ENCODE measurements at regions not wholly inside any gene's neighbourhood (a gene's known extent, or its start where the extent isn't known, plus 50 kb on each side); places are given as distances from the start of the nearest gene placed in this dataset.

DNA sequence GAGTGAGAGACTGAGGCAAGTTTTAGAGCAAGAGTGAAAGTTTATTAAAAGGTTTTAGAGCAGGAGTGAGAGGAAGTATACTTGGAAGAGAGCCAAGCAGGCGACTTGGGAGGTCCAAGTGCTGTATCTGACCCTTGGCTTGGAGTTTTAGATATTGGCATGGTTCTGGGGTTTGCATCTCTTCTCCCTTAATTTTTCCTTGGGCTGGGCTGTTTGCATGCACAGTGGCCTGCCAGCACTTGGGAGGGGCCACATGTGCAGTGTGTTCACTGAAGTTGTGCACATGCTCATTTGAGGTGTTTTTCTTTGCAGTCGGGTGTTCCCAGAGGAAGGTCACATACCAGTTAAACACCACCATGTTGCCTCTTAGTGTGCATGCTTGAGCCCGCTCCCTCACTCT lies 464.1 kb downstream of the DMRT2 start:
- no peaks in the 10 kb centered on the region for H3K79me2 ChIP-seq (replicated peaks; ENCODE audit: insufficient read depth)
- peak overlapping the region; percentile 84 for H3K27ac Mint-ChIP-seq
- peaks cover 14% of the 10 kb centered on the region for H3K9me2 ChIP-seq (ENCODE audit: insufficient read depth)
- H3K27me3 Mint-ChIP-seq (ENCODE audit: insufficient read depth, low read depth, poor library complexity) = peaks cover 2% of the 10 kb centered on the region
- no peaks in the 10 kb centered on the region for H4K20me1 ChIP-seq (replicated peaks; ENCODE audit: insufficient read depth)
- peaks cover 7% of the 10 kb centered on the region; the same call in 2 of the 3 replicates for H3K4me1 Mint-ChIP-seq
- TF ChIP-seq POLR2AphosphoS5 (IDR thresholded peaks at IDR 0.05; ENCODE audit: low read depth) (no peak), EZH2 (IDR thresholded peaks at IDR 0.05; ENCODE audit: low read depth, unreplicated experiment) (no peak), ZNF331 (CRISPR knock-in tag; IDR thresholded peaks at IDR 0.05; ENCODE audit: low read depth) (no peak), STAT1 (IDR thresholded peaks at IDR 0.05; ENCODE audit: unreplicated experiment) (no peak)
- TF ChIP-seq, protein P1, sequence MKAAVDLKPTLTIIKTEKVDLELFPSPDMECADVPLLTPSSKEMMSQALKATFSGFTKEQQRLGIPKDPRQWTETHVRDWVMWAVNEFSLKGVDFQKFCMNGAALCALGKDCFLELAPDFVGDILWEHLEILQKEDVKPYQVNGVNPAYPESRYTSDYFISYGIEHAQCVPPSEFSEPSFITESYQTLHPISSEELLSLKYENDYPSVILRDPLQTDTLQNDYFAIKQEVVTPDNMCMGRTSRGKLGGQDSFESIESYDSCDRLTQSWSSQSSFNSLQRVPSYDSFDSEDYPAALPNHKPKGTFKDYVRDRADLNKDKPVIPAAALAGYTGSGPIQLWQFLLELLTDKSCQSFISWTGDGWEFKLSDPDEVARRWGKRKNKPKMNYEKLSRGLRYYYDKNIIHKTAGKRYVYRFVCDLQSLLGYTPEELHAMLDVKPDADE (IDR thresholded peaks at IDR 0.05) = no peak
- TF ChIP-seq, protein P2, sequence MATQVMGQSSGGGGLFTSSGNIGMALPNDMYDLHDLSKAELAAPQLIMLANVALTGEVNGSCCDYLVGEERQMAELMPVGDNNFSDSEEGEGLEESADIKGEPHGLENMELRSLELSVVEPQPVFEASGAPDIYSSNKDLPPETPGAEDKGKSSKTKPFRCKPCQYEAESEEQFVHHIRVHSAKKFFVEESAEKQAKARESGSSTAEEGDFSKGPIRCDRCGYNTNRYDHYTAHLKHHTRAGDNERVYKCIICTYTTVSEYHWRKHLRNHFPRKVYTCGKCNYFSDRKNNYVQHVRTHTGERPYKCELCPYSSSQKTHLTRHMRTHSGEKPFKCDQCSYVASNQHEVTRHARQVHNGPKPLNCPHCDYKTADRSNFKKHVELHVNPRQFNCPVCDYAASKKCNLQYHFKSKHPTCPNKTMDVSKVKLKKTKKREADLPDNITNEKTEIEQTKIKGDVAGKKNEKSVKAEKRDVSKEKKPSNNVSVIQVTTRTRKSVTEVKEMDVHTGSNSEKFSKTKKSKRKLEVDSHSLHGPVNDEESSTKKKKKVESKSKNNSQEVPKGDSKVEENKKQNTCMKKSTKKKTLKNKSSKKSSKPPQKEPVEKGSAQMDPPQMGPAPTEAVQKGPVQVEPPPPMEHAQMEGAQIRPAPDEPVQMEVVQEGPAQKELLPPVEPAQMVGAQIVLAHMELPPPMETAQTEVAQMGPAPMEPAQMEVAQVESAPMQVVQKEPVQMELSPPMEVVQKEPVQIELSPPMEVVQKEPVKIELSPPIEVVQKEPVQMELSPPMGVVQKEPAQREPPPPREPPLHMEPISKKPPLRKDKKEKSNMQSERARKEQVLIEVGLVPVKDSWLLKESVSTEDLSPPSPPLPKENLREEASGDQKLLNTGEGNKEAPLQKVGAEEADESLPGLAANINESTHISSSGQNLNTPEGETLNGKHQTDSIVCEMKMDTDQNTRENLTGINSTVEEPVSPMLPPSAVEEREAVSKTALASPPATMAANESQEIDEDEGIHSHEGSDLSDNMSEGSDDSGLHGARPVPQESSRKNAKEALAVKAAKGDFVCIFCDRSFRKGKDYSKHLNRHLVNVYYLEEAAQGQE (IDR thresholded peaks at IDR 0.05; ENCODE audit: unreplicated experiment) = no peak
- ATAC-seq (no peak), DNase-seq (ENCODE audit: low spot score) (no peak)
- H3K36me3 Mint-ChIP-seq (ENCODE audit: low read depth) = no peaks in the 10 kb centered on the region; the same call in 2 of the 3 replicates
- no peak overlapping the region for H2AFZ ChIP-seq
- no peak overlapping the region for H3K4me3 Mint-ChIP-seq
- no peaks in the 10 kb centered on the region for H3K4me1 ChIP-seq (ENCODE audit: insufficient read depth)
- no peaks in the 10 kb centered on the region for H3K27me3 ChIP-seq (ENCODE audit: insufficient read depth)
- H3K36me3 ChIP-seq (ENCODE audit: insufficient read depth) = no peaks in the 10 kb centered on the region
- H3K27ac ChIP-seq (ENCODE audit: low read depth) = no peak overlapping the region
- no peak overlapping the region for H3K4me3 ChIP-seq
- no peak overlapping the region for H3K4me2 ChIP-seq
- no peaks in the 10 kb centered on the region for H3F3A ChIP-seq (replicated peaks; ENCODE audit: low read depth)
- H3K9me3 Mint-ChIP-seq = no peaks in the 10 kb centered on the region; the same call in 2 of the 3 replicates

DNA sequence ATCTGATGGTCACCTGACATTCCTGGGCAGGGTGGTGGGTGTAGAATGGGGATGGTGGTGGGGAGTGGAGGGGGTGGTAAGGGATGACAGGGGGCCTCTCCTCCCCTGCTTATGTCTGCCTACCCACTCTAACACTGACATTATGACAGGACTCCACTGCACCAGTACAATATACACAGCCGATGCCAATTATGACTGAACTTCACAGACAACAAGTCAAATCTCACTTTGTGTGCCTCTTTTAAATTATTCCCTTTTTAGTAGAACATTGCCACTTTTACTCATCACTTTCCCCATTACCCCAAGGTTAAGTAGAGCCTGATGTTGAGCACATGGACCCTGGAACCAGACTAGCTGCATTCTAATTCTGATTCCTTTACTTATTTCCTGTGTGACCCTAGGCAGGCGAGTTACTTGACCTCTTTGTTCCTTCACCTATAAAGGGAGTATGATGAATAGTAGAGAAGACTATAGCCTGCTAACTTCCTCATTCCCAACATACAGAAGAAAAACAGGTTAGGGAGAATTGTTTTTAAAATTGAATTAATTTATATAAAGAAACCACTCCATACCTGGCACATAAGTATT lies 464.7 kb downstream of the DMRT2 start:
- no peak for DNase-seq (ENCODE audit: low spot score)
- Mint-ChIP-seq H3K36me3 (ENCODE audit: low read depth) (no peaks in the 10 kb centered on the region; the same call in 2 of the 3 replicates), H3K4me3 (no peak overlapping the region), H3K27ac (no peak overlapping the region), H3K27me3 (ENCODE audit: insufficient read depth, low read depth, poor library complexity) (peaks cover 2% of the 10 kb centered on the region), H3K4me1 (peaks cover 7% of the 10 kb centered on the region; the same call in 2 of the 3 replicates), H3K9me3 (no peaks in the 10 kb centered on the region; the same call in 2 of the 3 replicates)
- H3K27me3 ChIP-seq (ENCODE audit: insufficient read depth) = no peaks in the 10 kb centered on the region
- H3K36me3 ChIP-seq (ENCODE audit: insufficient read depth) = no peaks in the 10 kb centered on the region
- H3K4me2 ChIP-seq = no peak overlapping the region
- ATAC-seq = no peak
- H3K4me1 ChIP-seq (ENCODE audit: insufficient read depth) = no peaks in the 10 kb centered on the region
- H3F3A ChIP-seq (replicated peaks; ENCODE audit: low read depth) = no peaks in the 10 kb centered on the region
- H2AFZ ChIP-seq = no peak overlapping the region
- H4K20me1 ChIP-seq (replicated peaks; ENCODE audit: insufficient read depth) = no peaks in the 10 kb centered on the region
- no peak overlapping the region for H3K27ac ChIP-seq (ENCODE audit: low read depth)
- H3K9me2 ChIP-seq (ENCODE audit: insufficient read depth) = peaks cover 16% of the 10 kb centered on the region
- no peak overlapping the region for H3K4me3 ChIP-seq
- H3K79me2 ChIP-seq (replicated peaks; ENCODE audit: insufficient read depth) = no peaks in the 10 kb centered on the region
- TF ChIP-seq, protein P3, sequence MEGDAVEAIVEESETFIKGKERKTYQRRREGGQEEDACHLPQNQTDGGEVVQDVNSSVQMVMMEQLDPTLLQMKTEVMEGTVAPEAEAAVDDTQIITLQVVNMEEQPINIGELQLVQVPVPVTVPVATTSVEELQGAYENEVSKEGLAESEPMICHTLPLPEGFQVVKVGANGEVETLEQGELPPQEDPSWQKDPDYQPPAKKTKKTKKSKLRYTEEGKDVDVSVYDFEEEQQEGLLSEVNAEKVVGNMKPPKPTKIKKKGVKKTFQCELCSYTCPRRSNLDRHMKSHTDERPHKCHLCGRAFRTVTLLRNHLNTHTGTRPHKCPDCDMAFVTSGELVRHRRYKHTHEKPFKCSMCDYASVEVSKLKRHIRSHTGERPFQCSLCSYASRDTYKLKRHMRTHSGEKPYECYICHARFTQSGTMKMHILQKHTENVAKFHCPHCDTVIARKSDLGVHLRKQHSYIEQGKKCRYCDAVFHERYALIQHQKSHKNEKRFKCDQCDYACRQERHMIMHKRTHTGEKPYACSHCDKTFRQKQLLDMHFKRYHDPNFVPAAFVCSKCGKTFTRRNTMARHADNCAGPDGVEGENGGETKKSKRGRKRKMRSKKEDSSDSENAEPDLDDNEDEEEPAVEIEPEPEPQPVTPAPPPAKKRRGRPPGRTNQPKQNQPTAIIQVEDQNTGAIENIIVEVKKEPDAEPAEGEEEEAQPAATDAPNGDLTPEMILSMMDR (conservative IDR thresholded peaks at IDR 0.05; ENCODE audit: low read depth in 2 of 2) = no peak
- TF ChIP-seq JUNB (IDR thresholded peaks at IDR 0.05; ENCODE audit: unreplicated experiment) = no peak
- TF ChIP-seq NANOG (IDR thresholded peaks at IDR 0.05; ENCODE audit: borderline replicate concordance) = no peak

Measured in GM23338 (cell line).